OCI-LY7 (cell line): ENCODE measurements at regions not wholly inside any gene's neighbourhood (a gene's known extent, or its start where the extent isn't known, plus 50 kb on each side); places are given as distances from the start of the nearest gene placed in this dataset.

Experiments
- BruUV-seq: library from RNA; stranded (reverse); fragments of 400-500 nt; replicated peaks from 2 replicates; lab custom pipeline; 2021; lab: Mats Ljungman, UMichigan
- CTCF ChIA-PET: fragments of 300-600 bp; sonication (Branson Sonifier 250); formaldehyde crosslinking; loops from one replicate; lab custom pipeline; 2022; ENCODE audit warnings: antibody characterized with exemption; ENCODE audit not compliant: unreplicated experiment; lab: Charles Lee
- POLR2A ChIA-PET: fragments of 300-600 bp; sonication (Branson Sonifier 250); formaldehyde crosslinking; loops from one replicate; lab custom pipeline; 2022; ENCODE audit warnings: antibody characterized with exemption; lab: Charles Lee
- DNase-seq: peaks from one replicate; pipeline ENCODE4 v3.0.0-alpha.2; 2015; ENCODE audit warnings: low spot score
- H2AFZ ChIP-seq: fragments of 200-600 bp; sonication (generic), shearing (Covaris generic); 2 replicates; pipeline ENCODE4 v1.6.1; 2014; ENCODE audit warnings: mild to moderate bottlenecking, antibody characterized with exemption, low read length, moderate library complexity
- H3K27ac ChIP-seq: fragments of 200-600 bp; sonication (generic); 2 replicates; pipeline ENCODE4 v1.5.1; 2014; ENCODE audit warnings: mixed run types, low read depth, mild to moderate bottlenecking, moderate library complexity, low read length, inconsistent platforms; ENCODE audit not compliant: poor library complexity, severe bottlenecking
- H3K36me3 ChIP-seq: fragments of 200-600 bp; sonication (generic); 2 replicates; pipeline ENCODE4 v1.6.1; 2014; ENCODE audit warnings: mild to moderate bottlenecking, antibody characterized with exemption, low read length, moderate library complexity, mixed read lengths; ENCODE audit not compliant: insufficient read depth
- H3K4me1 ChIP-seq: fragments of 200-600 bp; sonication (generic); 2 replicates; pipeline ENCODE4 v1.5.1; 2014; ENCODE audit warnings: mild to moderate bottlenecking, low read length; ENCODE audit not compliant: insufficient read depth, poor library complexity, severe bottlenecking
- H3K4me2 ChIP-seq: fragments of 200-600 bp; sonication (generic); 2 replicates; pipeline ENCODE4 v1.6.1; 2014; ENCODE audit warnings: mild to moderate bottlenecking, low read length
- H3K4me3 ChIP-seq: fragments of 200-600 bp; sonication (generic); 2 replicates; pipeline ENCODE4 v1.5.1; 2014; ENCODE audit warnings: mild to moderate bottlenecking, low read depth, low read length; ENCODE audit not compliant: poor library complexity, severe bottlenecking
- H3K79me2 ChIP-seq: fragments of 200-600 bp; sonication (generic); 2 replicates; pipeline ENCODE4 v1.6.1; 2016; ENCODE audit warnings: low read depth, mild to moderate bottlenecking, low read length, moderate library complexity, mixed read lengths; ENCODE audit not compliant: insufficient read depth
- H3K9me2 ChIP-seq: fragments of 200-600 bp; sonication (generic); 2 replicates; pipeline ENCODE4 v1.6.1; 2016; ENCODE audit warnings: mild to moderate bottlenecking, low read length, mixed read lengths; ENCODE audit not compliant: insufficient read depth
- H3K9me3 ChIP-seq: fragments of 200-600 bp; sonication (generic); 2 replicates; pipeline ENCODE4 v1.6.1; 2014; ENCODE audit warnings: mild to moderate bottlenecking, mixed run types, low read length, mixed read lengths
- H4K20me1 ChIP-seq: fragments of 200-600 bp; sonication (generic); 2 replicates; pipeline ENCODE4 v1.6.1; 2014; ENCODE audit warnings: mild to moderate bottlenecking, antibody characterized with exemption, low read length, moderate library complexity, mixed read lengths; ENCODE audit not compliant: insufficient read depth
- CTCF ChIP-seq: fragments of 200-600 bp; sonication (generic); conservative IDR thresholded peaks from 2 replicates; pipeline ENCODE4 v1.5.1; 2014; ENCODE audit warnings: mild to moderate bottlenecking, antibody characterized with exemption, low read length, moderate library complexity, mixed read lengths
- EZH2phosphoT487 ChIP-seq: fragments of 200-600 bp; sonication (generic); IDR thresholded peaks from 2 replicates; pipeline ENCODE4 v1.6.1; 2018; ENCODE audit warnings: low read depth, borderline replicate concordance, mild to moderate bottlenecking, mixed run types, antibody characterized with exemption, low read length, moderate library complexity, mixed read lengths
- intact Hi-C: fragments of 100-400 bp; cut with micrococcal nuclease; formaldehyde crosslinking; loops from one replicate; pipeline ENCODE4 v1.10.0; 2022; ENCODE audit not compliant: unreplicated experiment

- Histone ChIP-seq H3K4me2 (no peak overlapping the region), H3K36me3 (no peaks in the 10 kb centered on the region), H3K4me3 (no peak overlapping the region), H3K4me1 (no peaks in the 10 kb centered on the region), H3K79me2 (no peaks in the 10 kb centered on the region), H3K27ac (no peak overlapping the region), H4K20me1 (no peaks in the 10 kb centered on the region), H2AFZ (no peak overlapping the region), H3K9me2 (no peaks in the 10 kb centered on the region), H3K9me3 (no peaks in the 10 kb centered on the region)
- ChIA-PET CTCF (no interaction called here), POLR2A (no interaction called here)
- BruUV-seq = no TSS peak
- TF ChIP-seq EZH2phosphoT487 = no peak
- TF ChIP-seq CTCF = no peak
- DNase-seq = no peak
- intact Hi-C loops = no loop called here
Observed at GRCh38 chr9:80222466-80223169, 650.9 kb downstream of the TLE4 start.

- H3K4me1 ChIP-seq = no peaks in the 10 kb centered on the region
- no peak for TF ChIP-seq EZH2phosphoT487
- TF ChIP-seq CTCF = no peak
- no peaks in the 10 kb centered on the region for H3K36me3 ChIP-seq
- H3K27ac ChIP-seq = no peak overlapping the region
- no peak overlapping the region for H3K4me3 ChIP-seq
- H4K20me1 ChIP-seq = no peaks in the 10 kb centered on the region
- no peaks in the 10 kb centered on the region for H3K79me2 ChIP-seq
- intact Hi-C loops = no loop called here
- H3K9me2 ChIP-seq = no peaks in the 10 kb centered on the region
- CTCF ChIA-PET = no interaction called here
- no peaks in the 10 kb centered on the region for H3K9me3 ChIP-seq
- no TSS peak for BruUV-seq
- DNase-seq = no peak
- POLR2A ChIA-PET = interaction anchor here (1.5 to 1.8 kb wide), 2 partner anchors 9 to 16 kb away, joined by 5 read pairs; no protein-coding TSS in a partner anchor
- no peak overlapping the region for H3K4me2 ChIP-seq
- no peak overlapping the region for H2AFZ ChIP-seq
Observed at GRCh38 chr9:80218328-80218727, 646.6 kb downstream of the TLE4 start.

GRCh38 chr9:80213613-80214012, 641.8 kb downstream of the TLE4 start:
- intact Hi-C loops = no loop called here
- no peak overlapping the region for H2AFZ ChIP-seq
- no peaks in the 10 kb centered on the region for H3K9me3 ChIP-seq
- H3K4me3 ChIP-seq = no peak overlapping the region
- H3K4me2 ChIP-seq = no peak overlapping the region
- TF ChIP-seq EZH2phosphoT487 (no peak), CTCF (no peak)
- no peaks in the 10 kb centered on the region for H3K36me3 ChIP-seq
- H3K27ac ChIP-seq = no peak overlapping the region
- CTCF ChIA-PET = no interaction called here
- H3K4me1 ChIP-seq = no peaks in the 10 kb centered on the region
- DNase-seq = no peak
- H4K20me1 ChIP-seq = no peaks in the 10 kb centered on the region
- no TSS peak for BruUV-seq
- POLR2A ChIA-PET = no interaction called here
- H3K9me2 ChIP-seq = no peaks in the 10 kb centered on the region
- H3K79me2 ChIP-seq = no peaks in the 10 kb centered on the region
